NCI-H2196 treated with DMSO at 0.1 percent for 48 hours (cell line): ENCODE measurements at regions not wholly inside any gene's neighbourhood (a gene's known extent, or its start where the extent isn't known, plus 50 kb on each side); places are given as distances from the start of the nearest gene placed in this dataset.

ENCODE experiments used
- DNase-seq: peaks from one replicate; lab custom pipeline; 2025; ENCODE audit not compliant: unreplicated experiment; lab: John Stamatoyannopoulos, UW

- no peak for DNase-seq
These were observed 370.0 kb upstream of the SPRED2 start for GRCh38 chr2:65802298-65802942.

GRCh38 chr2:65800998-65801397 lies 368.6 kb upstream of the SPRED2 start:
- no peak for DNase-seq

GRCh38 chr2:65799141-65799854 lies 366.9 kb upstream of the SPRED2 start:
- no peak for DNase-seq

- DNase-seq: no peak
These were observed 366.2 kb upstream of the SPRED2 start for GRCh38 chr2:65798641-65799040.

GRCh38 chr2:65794994-65795393 lies 362.6 kb upstream of the SPRED2 start:
- DNase-seq: no peak

GRCh38 chr2:65791404-65791975 lies 359.1 kb upstream of the SPRED2 start:
- DNase-seq: no peak

GRCh38 chr2:65790676-65790935 lies 358.2 kb upstream of the SPRED2 start:
- no peak for DNase-seq

GRCh38 chr2:65789923-65790675 lies 357.7 kb upstream of the SPRED2 start:
- no peak for DNase-seq

GRCh38 chr2:65788556-65788955 lies 356.2 kb upstream of the SPRED2 start:
- DNase-seq: no peak

GRCh38 chr2:65786765-65787164 lies 354.4 kb upstream of the SPRED2 start:
- DNase-seq: no peak

GRCh38 chr2:65786007-65786717 lies 353.8 kb upstream of the SPRED2 start:
- DNase-seq: no peak

- DNase-seq: no peak
These were observed 350.7 kb upstream of the SPRED2 start for GRCh38 chr2:65782996-65783650.

GRCh38 chr2:65782186-65782585 lies 349.8 kb upstream of the SPRED2 start:
- DNase-seq: no peak

GRCh38 chr2:65781756-65782155 lies 349.4 kb upstream of the SPRED2 start:
- DNase-seq: no peak

- no peak for DNase-seq
These were observed 346.6 kb upstream of the SPRED2 start for GRCh38 chr2:65779021-65779420.

GRCh38 chr2:65778137-65778536 lies 345.7 kb upstream of the SPRED2 start:
- DNase-seq: no peak

- DNase-seq: no peak
These were observed 343.4 kb upstream of the SPRED2 start for GRCh38 chr2:65775839-65776238.

- DNase-seq: no peak
These were observed 335.5 kb upstream of the SPRED2 start for GRCh38 chr2:65767946-65768345.

GRCh38 chr2:65766768-65767267 lies 334.4 kb upstream of the SPRED2 start:
- no peak for DNase-seq

- DNase-seq: no peak
These were observed 333.0 kb upstream of the SPRED2 start for GRCh38 chr2:65765376-65765775.

GRCh38 chr2:65762068-65762467 lies 329.7 kb upstream of the SPRED2 start:
- DNase-seq: no peak
